KOPT-K1 (cell line): ENCODE measurements at regions not wholly inside any gene's neighbourhood (a gene's known extent, or its start where the extent isn't known, plus 50 kb on each side); places are given as distances from the start of the nearest gene placed in this dataset.

Source experiments
- H3K27ac ChIP-seq: fragments of 200-600 bp; sonication (generic); 2 replicates; pipeline ENCODE4 v1.5.1; 2016; ENCODE audit warnings: antibody characterized with exemption, mild to moderate bottlenecking, low read depth, low read length; ENCODE audit not compliant: poor library complexity, severe bottlenecking
- H3K36me3 ChIP-seq: fragments of 200-600 bp; sonication (generic); 2 replicates; pipeline ENCODE4 v1.5.1; 2017; ENCODE audit warnings: antibody characterized with exemption, mild to moderate bottlenecking, low read length, moderate library complexity; ENCODE audit not compliant: insufficient read depth
- H3K9me3 ChIP-seq: fragments of 200-600 bp; sonication (generic); 2 replicates; pipeline ENCODE4 v1.5.1; 2017; ENCODE audit warnings: antibody characterized with exemption, low read length, mild to moderate bottlenecking; ENCODE audit not compliant: insufficient read depth, poor library complexity, severe bottlenecking

DNA sequence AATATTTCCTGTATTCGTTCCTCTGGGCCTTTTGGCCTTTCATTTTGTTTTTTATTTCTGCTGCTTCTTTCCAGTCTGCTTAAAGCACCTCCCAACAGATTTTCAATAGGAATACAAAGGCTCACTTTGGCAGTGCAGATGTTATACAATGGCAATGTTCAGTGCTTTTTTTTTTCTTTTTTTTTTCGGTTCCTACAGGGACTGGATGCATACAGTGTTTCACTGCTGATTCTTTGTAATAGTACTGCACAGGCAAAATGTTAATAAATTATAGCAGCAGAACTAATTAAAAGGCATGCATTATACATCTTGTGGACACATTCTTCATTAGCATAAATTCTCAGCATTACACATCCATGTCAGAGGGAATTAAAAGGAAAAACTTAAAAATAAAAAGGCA, 356.6 kb upstream of the C9orf72 start:
- H3K27ac ChIP-seq = no peak overlapping the region
- H3K9me3 ChIP-seq = no peaks in the 10 kb centered on the region
- no peaks in the 10 kb centered on the region for H3K36me3 ChIP-seq

- Histone ChIP-seq H3K27ac (no peak overlapping the region), H3K36me3 (no peaks in the 10 kb centered on the region), H3K9me3 (no peaks in the 10 kb centered on the region)
Measured at GRCh38 chr9:27933210-27934025, 360.1 kb upstream of the C9orf72 start.

- no peaks in the 10 kb centered on the region for H3K9me3 ChIP-seq
- no peak overlapping the region for H3K27ac ChIP-seq
- no peaks in the 10 kb centered on the region for H3K36me3 ChIP-seq
Measured at GRCh38 chr9:27934471-27934870, 361.2 kb upstream of the C9orf72 start.

GRCh38 chr9:27939186-27939585, 365.9 kb upstream of the C9orf72 start:
- Histone ChIP-seq H3K36me3 (no peaks in the 10 kb centered on the region), H3K27ac (no peak overlapping the region)

GRCh38 chr9:27940535-27940934, 367.3 kb upstream of the C9orf72 start:
- Histone ChIP-seq H3K9me3 (no peaks in the 10 kb centered on the region), H3K36me3 (no peaks in the 10 kb centered on the region), H3K27ac (no peak overlapping the region)

More at GRCh38 chr9:27939186-27939585, 365.9 kb upstream of the C9orf72 start:
- no peaks in the 10 kb centered on the region for H3K9me3 ChIP-seq

DNA sequence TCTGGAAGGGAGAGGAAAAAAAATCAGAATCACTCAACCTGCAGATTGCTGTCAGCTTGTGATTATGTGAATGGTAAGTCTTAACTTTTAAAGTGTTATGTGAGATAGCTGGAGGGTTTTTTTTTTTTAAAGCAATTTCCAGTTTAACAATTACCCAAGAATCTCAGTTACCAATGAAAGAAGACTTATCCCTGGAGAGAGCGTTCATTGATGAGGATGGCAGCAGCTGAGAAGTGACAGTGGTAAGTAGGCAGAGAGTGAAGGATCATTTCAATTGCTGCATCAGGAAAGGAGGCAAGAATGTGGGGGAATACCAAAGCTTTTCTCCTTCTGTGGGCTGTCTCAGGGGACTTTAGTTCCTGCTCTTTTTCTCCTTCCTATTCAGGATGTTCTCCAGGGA, 370.2 kb upstream of the C9orf72 start:
- Histone ChIP-seq H3K9me3 (no peaks in the 10 kb centered on the region), H3K27ac (no peak overlapping the region), H3K36me3 (no peaks in the 10 kb centered on the region)

DNA sequence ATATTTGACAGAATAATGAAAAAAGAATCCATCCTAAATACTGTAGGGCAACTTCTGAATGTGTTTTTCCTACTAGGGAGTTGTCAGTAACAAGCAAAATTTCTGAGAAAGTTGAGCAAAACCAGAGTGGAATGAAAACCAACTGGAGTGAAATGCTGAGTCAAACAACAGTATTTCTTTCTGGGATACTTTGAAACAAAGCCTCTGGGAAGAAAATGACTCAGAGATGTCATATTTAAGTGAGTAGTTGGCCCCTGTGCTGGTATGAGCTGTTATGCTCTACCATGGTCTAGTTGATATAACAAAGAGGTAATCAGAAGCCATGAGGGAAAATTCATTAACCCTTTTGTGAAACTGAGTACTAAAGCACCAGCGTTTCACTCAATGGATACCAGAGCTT, 372.1 kb upstream of the C9orf72 start:
- H3K27ac ChIP-seq = no peak overlapping the region
- no peaks in the 10 kb centered on the region for H3K9me3 ChIP-seq
- H3K36me3 ChIP-seq = no peaks in the 10 kb centered on the region

GRCh38 chr9:27950382-27950781, 377.1 kb upstream of the C9orf72 start:
- Histone ChIP-seq H3K36me3 (no peaks in the 10 kb centered on the region), H3K9me3 (no peaks in the 10 kb centered on the region), H3K27ac (no peak overlapping the region)

GRCh38 chr9:27954858-27955257, 381.6 kb upstream of the C9orf72 start:
- H3K9me3 ChIP-seq = no peaks in the 10 kb centered on the region
- no peak overlapping the region for H3K27ac ChIP-seq
- H3K36me3 ChIP-seq = no peaks in the 10 kb centered on the region

DNA sequence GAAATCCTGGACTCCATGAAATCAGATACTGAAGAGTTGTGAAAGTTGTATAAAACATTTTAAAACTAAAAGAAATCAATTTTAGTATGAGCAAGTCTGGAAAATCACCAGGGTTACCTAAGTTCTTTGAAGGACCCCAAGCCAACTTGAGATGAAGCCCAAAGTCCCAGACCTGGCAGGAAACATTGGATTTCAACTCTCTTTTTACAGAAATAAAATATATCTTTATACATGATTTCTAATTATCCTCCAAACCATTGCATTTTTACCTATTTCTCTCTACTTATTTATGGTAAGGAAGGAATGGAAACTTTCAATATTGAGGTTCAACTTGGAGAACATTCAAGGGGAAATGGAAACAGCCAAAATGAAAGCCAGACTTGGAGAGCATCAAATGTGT, 390.6 kb upstream of the C9orf72 start:
- Histone ChIP-seq H3K9me3 (no peaks in the 10 kb centered on the region), H3K36me3 (no peaks in the 10 kb centered on the region), H3K27ac (no peak overlapping the region)

DNA sequence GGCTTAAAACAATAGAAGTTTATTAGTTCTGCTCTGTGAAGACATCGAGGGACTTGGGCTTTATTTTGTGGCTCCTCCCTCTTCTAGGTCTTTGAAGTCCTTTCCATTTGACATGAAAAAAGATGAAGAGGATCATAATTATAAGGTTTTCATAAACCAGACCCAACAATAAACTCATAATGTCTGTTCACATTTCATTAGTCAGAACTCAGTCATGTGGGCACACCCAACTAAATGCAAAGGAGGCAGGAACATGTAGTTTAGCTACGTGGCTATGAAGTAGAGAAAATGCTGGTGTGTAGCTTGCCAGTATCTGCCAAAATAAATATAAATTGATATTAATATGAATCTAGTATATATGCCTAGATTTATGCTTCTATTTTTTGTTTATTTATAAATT, 393.9 kb upstream of the C9orf72 start:
- no peaks in the 10 kb centered on the region for H3K9me3 ChIP-seq
- no peaks in the 10 kb centered on the region for H3K36me3 ChIP-seq
- H3K27ac ChIP-seq = no peak overlapping the region

DNA sequence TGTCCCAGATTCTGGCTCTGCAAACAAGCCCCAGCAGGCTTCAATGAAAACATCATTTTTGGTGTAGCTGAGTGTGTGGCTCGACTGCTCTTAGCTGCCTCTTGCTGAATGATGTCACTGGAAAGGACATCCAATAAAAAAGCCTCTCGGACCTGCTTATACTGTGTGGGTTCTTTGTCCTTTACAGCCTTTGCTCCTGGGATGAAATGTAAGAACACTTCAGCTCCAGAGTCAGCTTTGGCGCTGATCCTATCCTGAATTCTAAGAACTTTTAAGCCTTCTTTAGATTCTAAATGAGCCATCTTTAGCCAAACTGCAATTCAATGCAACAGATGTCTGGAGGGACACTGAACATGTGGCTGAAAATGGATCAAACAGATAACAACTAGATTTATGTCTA, 404.6 kb upstream of the C9orf72 start:
- H3K9me3 ChIP-seq = no peaks in the 10 kb centered on the region
- no peaks in the 10 kb centered on the region for H3K36me3 ChIP-seq
- H3K27ac ChIP-seq = no peak overlapping the region

DNA sequence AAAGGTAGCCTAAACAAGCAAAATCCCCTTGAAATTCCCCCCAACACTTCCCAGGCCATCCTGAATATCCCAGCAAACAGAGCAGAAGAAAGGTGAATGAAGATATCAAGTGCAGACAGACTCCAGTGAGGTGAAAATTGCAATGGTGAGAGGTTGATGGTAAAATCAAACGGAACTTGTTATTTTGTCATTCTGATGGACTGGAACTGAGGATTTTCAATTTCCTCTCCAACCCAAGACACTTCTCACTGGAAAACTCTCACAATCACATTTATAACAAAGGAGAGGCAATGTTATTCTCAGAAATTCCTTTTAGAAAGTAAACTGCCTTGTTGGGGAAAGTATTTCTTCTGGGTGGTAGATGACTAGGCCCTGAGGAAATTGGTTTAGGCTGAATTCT, 412.4 kb upstream of the C9orf72 start:
- no peaks in the 10 kb centered on the region for H3K9me3 ChIP-seq
- no peaks in the 10 kb centered on the region for H3K36me3 ChIP-seq

GRCh38 chr9:27990524-27990923, 417.2 kb upstream of the C9orf72 start:
- Histone ChIP-seq H3K36me3 (no peaks in the 10 kb centered on the region), H3K27ac (no peak overlapping the region), H3K9me3 (no peaks in the 10 kb centered on the region)

More for the DNA sequence above, 412.4 kb upstream of the C9orf72 start:
- H3K27ac ChIP-seq = no peak overlapping the region

GRCh38 chr9:27991221-27991620, 417.9 kb upstream of the C9orf72 start:
- Histone ChIP-seq H3K36me3 (no peaks in the 10 kb centered on the region), H3K27ac (no peak overlapping the region), H3K9me3 (no peaks in the 10 kb centered on the region)

DNA sequence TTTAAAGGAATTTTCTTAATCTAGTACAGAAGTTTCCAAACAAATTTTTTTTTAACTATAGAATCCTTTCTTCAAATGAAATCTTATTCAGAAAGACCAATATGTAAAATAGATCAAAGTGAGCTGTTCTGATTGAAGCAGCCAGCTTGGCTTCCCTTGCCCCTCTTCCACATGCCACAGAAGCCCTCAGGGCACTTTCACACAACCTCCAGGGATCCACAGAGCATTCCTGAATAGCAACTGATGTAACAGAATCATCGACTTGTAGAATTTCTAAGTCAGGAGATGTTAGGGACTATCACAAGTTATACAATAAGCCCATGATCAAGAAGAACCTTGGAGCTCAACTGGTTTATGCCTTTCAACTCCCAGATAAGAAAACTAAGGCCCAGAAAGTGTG, 427.8 kb upstream of the C9orf72 start:
- Histone ChIP-seq H3K27ac (no peak overlapping the region), H3K9me3 (no peaks in the 10 kb centered on the region), H3K36me3 (no peaks in the 10 kb centered on the region)
